Muscle of leg (tissue), 3 donors: ENCODE measurements at regions not wholly inside any gene's neighbourhood (a gene's known extent, or its start where the extent isn't known, plus 50 kb on each side); places are given as distances from the start of the nearest gene placed in this dataset.

ENCODE experiments used
- DNase-seq: peaks from one replicate; pipeline ENCODE4 v3.0.0; 2013
- H3K27ac ChIP-seq: one replicate; pipeline ENCODE4 v1.5.1; 2013; ENCODE audit warnings: mild to moderate bottlenecking, low read length, control low read depth
- H3K27me3 ChIP-seq: one replicate; pipeline ENCODE4 v1.6.1; 2013; ENCODE audit warnings: low read length; ENCODE audit not compliant: control insufficient read depth, insufficient read depth
- H3K36me3 ChIP-seq: one replicate; pipeline ENCODE4 v1.6.1; 2013; ENCODE audit warnings: low read length; ENCODE audit not compliant: control insufficient read depth, insufficient read depth
- H3K4me1 ChIP-seq: one replicate; pipeline ENCODE4 v1.6.1; 2013; ENCODE audit warnings: low read length; ENCODE audit not compliant: control insufficient read depth, insufficient read depth
- H3K4me3 ChIP-seq: one replicate; pipeline ENCODE4 v1.5.1; 2013; ENCODE audit warnings: low read length, control low read depth
- H3K9me3 ChIP-seq: replicated peaks from 2 replicates; pipeline ENCODE4 v1.6.1; 2013; ENCODE audit warnings: low read depth, low read length; ENCODE audit not compliant: control insufficient read depth
- WGBS: methylation state at CpG from one replicate; pipeline ENCODE4 v1.1.5; 2013; ENCODE audit warnings: missing lambda C conversion rate; ENCODE audit not compliant: insufficient coverage; 5-methylcytosine and 5-hydroxymethylcytosine counted together

GRCh38 chr13:109577191-109577700 is 209.1 kb downstream of the IRS2 start:
- Histone ChIP-seq H3K4me1 (no peaks in the 10 kb centered on the region), H3K27ac (no peak overlapping the region), H3K9me3 (no peaks in the 10 kb centered on the region), H3K27me3 (no peaks in the 10 kb centered on the region), H3K36me3 (no peaks in the 10 kb centered on the region), H3K4me3 (no peak overlapping the region)
- no peak for DNase-seq
- no CpG with 5 or more reads among the region's 2 CpGs for WGBS

GRCh38 chr13:109576331-109576813 is 210.0 kb downstream of the IRS2 start:
- no peaks in the 10 kb centered on the region for H3K9me3 ChIP-seq
- H3K4me3 ChIP-seq = no peak overlapping the region
- no peaks in the 10 kb centered on the region for H3K36me3 ChIP-seq
- no peaks in the 10 kb centered on the region for H3K4me1 ChIP-seq
- H3K27ac ChIP-seq = no peak overlapping the region
- DNase-seq = no peak
- WGBS = 100% methylated on average over 2 of the region's 6 CpGs
- no peaks in the 10 kb centered on the region for H3K27me3 ChIP-seq

GRCh38 chr13:109575821-109576220 is 210.6 kb downstream of the IRS2 start:
- 75% methylated on average over 2 of the region's 3 CpGs for WGBS
- no peak overlapping the region for H3K27ac ChIP-seq
- H3K9me3 ChIP-seq = no peaks in the 10 kb centered on the region
- no peaks in the 10 kb centered on the region for H3K27me3 ChIP-seq
- H3K4me3 ChIP-seq = no peak overlapping the region
- H3K4me1 ChIP-seq = no peaks in the 10 kb centered on the region
- no peaks in the 10 kb centered on the region for H3K36me3 ChIP-seq
- DNase-seq = no peak

GRCh38 chr13:109572389-109572788 is 214.0 kb downstream of the IRS2 start:
- no peaks in the 10 kb centered on the region for H3K9me3 ChIP-seq
- no peaks in the 10 kb centered on the region for H3K27me3 ChIP-seq
- H3K27ac ChIP-seq = no peak overlapping the region
- H3K36me3 ChIP-seq = no peaks in the 10 kb centered on the region
- DNase-seq = no peak
- H3K4me3 ChIP-seq = no peak overlapping the region
- no peaks in the 10 kb centered on the region for H3K4me1 ChIP-seq
- 92% methylated on average over 6 of the region's 6 CpGs for WGBS

GRCh38 chr13:109569958-109570711 is 216.2 kb downstream of the IRS2 start:
- H3K9me3 ChIP-seq = no peaks in the 10 kb centered on the region
- H3K27me3 ChIP-seq = no peaks in the 10 kb centered on the region
- H3K4me3 ChIP-seq = no peak overlapping the region
- H3K4me1 ChIP-seq = no peaks in the 10 kb centered on the region
- no peaks in the 10 kb centered on the region for H3K36me3 ChIP-seq
- DNase-seq = no peak
- no peak overlapping the region for H3K27ac ChIP-seq
- 96% methylated on average over 7 of the region's 11 CpGs for WGBS

- Histone ChIP-seq H3K4me3 (no peak overlapping the region), H3K9me3 (no peaks in the 10 kb centered on the region), H3K27ac (no peak overlapping the region), H3K36me3 (no peaks in the 10 kb centered on the region), H3K4me1 (no peaks in the 10 kb centered on the region), H3K27me3 (no peaks in the 10 kb centered on the region)
- no peak for DNase-seq
- WGBS = 100% methylated on average over 1 of the region's 4 CpGs
Observed at GRCh38 chr13:109568339-109568818, 218.0 kb downstream of the IRS2 start.

- H3K27ac ChIP-seq = no peak overlapping the region
- no peaks in the 10 kb centered on the region for H3K27me3 ChIP-seq
- no peaks in the 10 kb centered on the region for H3K36me3 ChIP-seq
- H3K9me3 ChIP-seq = no peaks in the 10 kb centered on the region
- H3K4me3 ChIP-seq = no peak overlapping the region
- no CpG with 5 or more reads among the region's 2 CpGs for whole genome bisulfite sequencing
- no peaks in the 10 kb centered on the region for H3K4me1 ChIP-seq
- DNase-seq = no peak
Observed at GRCh38 chr13:109567315-109567714, 219.1 kb downstream of the IRS2 start.

- no peak overlapping the region for H3K27ac ChIP-seq
- no peaks in the 10 kb centered on the region for H3K9me3 ChIP-seq
- no peaks in the 10 kb centered on the region for H3K27me3 ChIP-seq
- WGBS = 85% methylated on average over 7 of the region's 7 CpGs
- no peak for DNase-seq
- H3K36me3 ChIP-seq = no peaks in the 10 kb centered on the region
- H3K4me3 ChIP-seq = no peak overlapping the region
- no peaks in the 10 kb centered on the region for H3K4me1 ChIP-seq
Observed at GRCh38 chr13:109565877-109566276, 220.5 kb downstream of the IRS2 start.

- no CpG with 5 or more reads among the region's 3 CpGs for WGBS
- H3K27ac ChIP-seq = no peak overlapping the region
- no peak overlapping the region for H3K4me3 ChIP-seq
- no peaks in the 10 kb centered on the region for H3K36me3 ChIP-seq
- no peak for DNase-seq
- H3K9me3 ChIP-seq = no peaks in the 10 kb centered on the region
- no peaks in the 10 kb centered on the region for H3K4me1 ChIP-seq
- H3K27me3 ChIP-seq = no peaks in the 10 kb centered on the region
Observed at GRCh38 chr13:109548374-109548773, 238.0 kb downstream of the IRS2 start.

- Histone ChIP-seq H3K9me3 (no peaks in the 10 kb centered on the region), H3K27me3 (no peaks in the 10 kb centered on the region), H3K4me1 (no peaks in the 10 kb centered on the region), H3K36me3 (no peaks in the 10 kb centered on the region), H3K4me3 (no peak overlapping the region), H3K27ac (no peak overlapping the region)
- no peak for DNase-seq
- WGBS = 66% methylated on average over 2 of the region's 5 CpGs
Observed at GRCh38 chr13:109547942-109548341, 238.4 kb downstream of the IRS2 start.
